Liver (tissue), 3 donors: ENCODE measurements at regions not wholly inside any gene's neighbourhood (a gene's known extent, or its start where the extent isn't known, plus 50 kb on each side); places are given as distances from the start of the nearest gene placed in this dataset.

ENCODE experiments used
- CTCF ChIP-seq: fragments of 150-350 bp; IDR thresholded peaks from 2 replicates; pipeline ENCODE4 v1.5.1; 2017; ENCODE audit warnings: improper control_type of control experiment, low read depth, low read length; ENCODE audit not compliant: missing input control
- EGR1 ChIP-seq, 2 donors: IDR thresholded peaks; 2 replicates each; pipeline ENCODE4 v1.6.1; 2016 to 2018; ENCODE audit warnings: antibody characterized with exemption in 2 of 2, low read depth in 2 of 2
- FOXA1 ChIP-seq: IDR thresholded peaks from 2 replicates; pipeline ENCODE4 v1.6.1; 2016; ENCODE audit warnings: antibody characterized with exemption
- GABPA ChIP-seq, 2 donors: IDR thresholded peaks in 1 of 2; conservative IDR thresholded peaks in 1 of 2; 2 replicates each; pipeline ENCODE4 v1.6.1; 2016; ENCODE audit warnings: antibody characterized with exemption in 2 of 2, mild to moderate bottlenecking in 1 of 2, moderate library complexity in 1 of 2
- JUND ChIP-seq, 2 donors: IDR thresholded peaks; 2 replicates each; pipeline ENCODE4 v1.6.1; 2016; ENCODE audit warnings: antibody characterized with exemption in 2 of 2
- MAX ChIP-seq: IDR thresholded peaks from 2 replicates; pipeline ENCODE4 v1.6.1; 2016; ENCODE audit warnings: antibody characterized with exemption
- RAD21 ChIP-seq, 2 donors: IDR thresholded peaks; 2 replicates each; pipeline ENCODE4 v1.6.1; 2016; ENCODE audit warnings: antibody characterized with exemption in 2 of 2, mild to moderate bottlenecking in 2 of 2
- REST ChIP-seq: IDR thresholded peaks from 2 replicates; pipeline ENCODE4 v1.6.1; 2016; ENCODE audit warnings: antibody characterized with exemption, mild to moderate bottlenecking
- SP1 ChIP-seq: IDR thresholded peaks from 2 replicates; pipeline ENCODE4 v1.6.1; 2018; ENCODE audit warnings: antibody characterized with exemption, mild to moderate bottlenecking
- TAF1 ChIP-seq: conservative IDR thresholded peaks from 2 replicates; pipeline ENCODE4 v1.6.1; 2016; ENCODE audit warnings: antibody characterized with exemption, mild to moderate bottlenecking
- YY1 ChIP-seq: IDR thresholded peaks from 2 replicates; pipeline ENCODE4 v1.6.1; 2016; ENCODE audit warnings: antibody characterized with exemption, mild to moderate bottlenecking
- ZBTB33 ChIP-seq: IDR thresholded peaks from 2 replicates; pipeline ENCODE4 v1.6.1; 2016; ENCODE audit warnings: antibody characterized with exemption
- donor health status: healthy.
- donor health status: healthy.

GRCh38 chr4:152010710-152011079 is 249.9 kb upstream of the GATB start:
- no peak for TF ChIP-seq SP1
- no peak for TF ChIP-seq CTCF
- TF ChIP-seq YY1: no peak
- no peak for TF ChIP-seq MAX
- TF ChIP-seq JUND (IDR thresholded peaks at IDR 0.05): no peak
- no peak for TF ChIP-seq RAD21 (IDR thresholded peaks at IDR 0.05)
- TF ChIP-seq TAF1: no peak
- TF ChIP-seq GABPA (IDR thresholded peaks at IDR 0.05 in 1 of 2, conservative IDR thresholded peaks at IDR 0.05 in 1 of 2): no peak
- no peak for TF ChIP-seq FOXA1
- TF ChIP-seq REST: no peak
- no peak for TF ChIP-seq EGR1 (IDR thresholded peaks at IDR 0.05; ENCODE audit: low read depth in 2 of 2)
- TF ChIP-seq ZBTB33: no peak
